Gastrocnemius medialis (tissue), 4 donors: ENCODE measurements at regions not wholly inside any gene's neighbourhood (a gene's known extent, or its start where the extent isn't known, plus 50 kb on each side); places are given as distances from the start of the nearest gene placed in this dataset.

Experiments
- POLR2A ChIP-seq, 2 donors: fragments of 450-650 bp; IDR thresholded peaks; one replicate each; pipeline ENCODE4 v1.6.1; 2017; ENCODE audit warnings: antibody characterized with exemption in 2 of 2, mild to moderate bottlenecking in 2 of 2, moderate library complexity in 2 of 2
- TF ChIP-seq, protein P1 (sequence below), 5 experiments: fragments of 450-650 bp in 3 of 5; fragments of 200-600 bp in 2 of 5; sonication (generic) in 2 of 5; IDR thresholded peaks in 4 of 5; conservative IDR thresholded peaks in 1 of 5; 1 replicate in 4 of 5; 2 replicates in 1 of 5; pipeline ENCODE4 v1.5.1; 2016 to 2019; ENCODE audit warnings: antibody characterized with exemption in 5 of 5, mild to moderate bottlenecking in 3 of 5, moderate library complexity in 3 of 5

DNA sequence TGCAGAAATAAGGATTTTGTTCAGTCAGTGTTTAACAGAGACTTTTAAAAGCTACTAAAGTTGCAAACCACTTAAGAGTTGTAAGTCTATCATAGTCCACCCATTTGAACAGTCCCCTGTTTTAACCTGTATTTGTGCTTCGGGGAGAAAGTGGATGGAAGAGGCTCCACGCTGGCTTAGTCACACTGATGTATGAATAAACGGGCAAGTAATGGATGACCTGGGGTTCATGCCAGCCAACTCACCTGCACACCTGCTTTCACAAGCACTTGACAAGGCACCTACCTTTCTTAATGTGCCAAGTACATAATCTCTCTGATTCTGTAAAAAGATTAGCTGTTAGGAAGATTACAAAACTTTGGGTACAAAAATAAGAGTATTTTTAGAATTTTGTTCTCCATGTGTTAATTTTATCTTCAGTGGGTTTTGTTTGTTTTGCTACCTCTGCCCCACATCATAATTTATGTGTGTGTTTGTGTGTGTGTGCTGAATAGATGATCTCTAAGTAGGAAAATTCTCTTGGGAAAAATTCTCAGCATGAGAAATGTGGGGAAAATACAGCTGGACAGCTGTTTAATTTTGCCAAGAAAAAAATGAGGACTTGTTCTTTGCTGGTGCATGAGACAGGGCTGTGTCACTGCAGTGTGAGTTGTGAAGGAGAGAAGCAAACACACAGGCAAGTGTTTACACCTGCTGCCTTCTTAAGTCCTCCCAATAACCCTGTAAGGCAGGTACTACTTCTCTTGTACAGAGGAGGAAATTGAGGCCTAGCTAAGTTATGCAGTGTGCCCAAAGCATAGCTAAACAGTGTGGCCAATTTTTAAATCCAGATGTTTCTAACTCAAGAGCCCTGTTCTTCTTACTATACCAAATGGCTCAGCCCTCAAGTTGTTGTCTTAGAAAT, 181.2 kb upstream of the IL12A start:
- TF ChIP-seq, protein P1, sequence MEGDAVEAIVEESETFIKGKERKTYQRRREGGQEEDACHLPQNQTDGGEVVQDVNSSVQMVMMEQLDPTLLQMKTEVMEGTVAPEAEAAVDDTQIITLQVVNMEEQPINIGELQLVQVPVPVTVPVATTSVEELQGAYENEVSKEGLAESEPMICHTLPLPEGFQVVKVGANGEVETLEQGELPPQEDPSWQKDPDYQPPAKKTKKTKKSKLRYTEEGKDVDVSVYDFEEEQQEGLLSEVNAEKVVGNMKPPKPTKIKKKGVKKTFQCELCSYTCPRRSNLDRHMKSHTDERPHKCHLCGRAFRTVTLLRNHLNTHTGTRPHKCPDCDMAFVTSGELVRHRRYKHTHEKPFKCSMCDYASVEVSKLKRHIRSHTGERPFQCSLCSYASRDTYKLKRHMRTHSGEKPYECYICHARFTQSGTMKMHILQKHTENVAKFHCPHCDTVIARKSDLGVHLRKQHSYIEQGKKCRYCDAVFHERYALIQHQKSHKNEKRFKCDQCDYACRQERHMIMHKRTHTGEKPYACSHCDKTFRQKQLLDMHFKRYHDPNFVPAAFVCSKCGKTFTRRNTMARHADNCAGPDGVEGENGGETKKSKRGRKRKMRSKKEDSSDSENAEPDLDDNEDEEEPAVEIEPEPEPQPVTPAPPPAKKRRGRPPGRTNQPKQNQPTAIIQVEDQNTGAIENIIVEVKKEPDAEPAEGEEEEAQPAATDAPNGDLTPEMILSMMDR (IDR thresholded peaks at IDR 0.05 in 4 of 5, conservative IDR thresholded peaks at IDR 0.05 in 1 of 5): no peak
- no peak for TF ChIP-seq POLR2A (IDR thresholded peaks at IDR 0.05)
